GM19438 (cell line): ENCODE measurements at regions not wholly inside any gene's neighbourhood (a gene's known extent, or its start where the extent isn't known, plus 50 kb on each side); places are given as distances from the start of the nearest gene placed in this dataset.
"Not testable (repeated sequence)": the region's sequence is repeated elsewhere in the genome, so short reads cannot be mapped to it uniquely, and the experiment has no call there.

Experiments used
- ATAC-seq: cut with Tn5 transposase; IDR thresholded peaks from one replicate; pipeline ENCODE4 v1.9.1; 2021; ENCODE audit warnings: low read depth; ENCODE audit not compliant: unreplicated experiment

DNA sequence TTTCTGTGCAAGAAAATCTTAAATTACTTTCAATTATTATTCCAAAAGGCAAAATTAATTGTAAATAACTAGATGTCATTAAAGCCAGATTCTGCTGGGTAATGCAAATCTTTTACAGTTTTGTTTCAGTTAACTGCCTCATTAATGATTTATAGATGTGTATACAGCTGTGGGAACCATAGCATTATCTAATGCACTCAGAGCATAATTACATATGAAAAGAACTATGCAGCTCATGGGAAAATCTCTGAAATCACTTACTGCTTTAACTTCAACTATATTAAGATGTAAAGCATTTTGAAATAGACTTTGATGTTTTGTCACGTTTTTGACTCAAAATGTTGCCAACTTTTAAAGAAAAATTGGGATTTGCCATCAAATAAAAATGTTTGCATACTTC is 630.3 kb upstream of the KLHL4 start:
- ATAC-seq: no peak

DNA sequence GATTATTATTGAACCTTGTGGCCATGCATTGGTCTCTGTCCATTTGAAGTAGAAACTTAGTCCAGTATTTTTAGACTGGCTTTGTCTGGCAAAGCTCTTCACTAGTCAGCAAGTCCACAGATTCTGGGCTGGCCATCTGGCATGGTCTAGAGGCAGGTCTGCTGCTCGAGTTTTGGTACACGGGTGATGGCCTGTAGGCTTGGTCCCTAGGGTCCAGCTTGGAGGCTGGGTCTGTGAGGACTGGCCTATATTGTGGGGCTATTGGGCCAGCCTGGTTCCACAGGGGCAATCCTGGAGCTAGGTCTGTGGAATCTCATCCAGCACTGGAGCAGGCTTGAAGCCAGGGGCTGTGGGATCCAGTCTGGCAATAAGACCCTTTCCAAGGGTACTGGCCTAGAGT is 607.6 kb upstream of the KLHL4 start:
- no peak for ATAC-seq

DNA sequence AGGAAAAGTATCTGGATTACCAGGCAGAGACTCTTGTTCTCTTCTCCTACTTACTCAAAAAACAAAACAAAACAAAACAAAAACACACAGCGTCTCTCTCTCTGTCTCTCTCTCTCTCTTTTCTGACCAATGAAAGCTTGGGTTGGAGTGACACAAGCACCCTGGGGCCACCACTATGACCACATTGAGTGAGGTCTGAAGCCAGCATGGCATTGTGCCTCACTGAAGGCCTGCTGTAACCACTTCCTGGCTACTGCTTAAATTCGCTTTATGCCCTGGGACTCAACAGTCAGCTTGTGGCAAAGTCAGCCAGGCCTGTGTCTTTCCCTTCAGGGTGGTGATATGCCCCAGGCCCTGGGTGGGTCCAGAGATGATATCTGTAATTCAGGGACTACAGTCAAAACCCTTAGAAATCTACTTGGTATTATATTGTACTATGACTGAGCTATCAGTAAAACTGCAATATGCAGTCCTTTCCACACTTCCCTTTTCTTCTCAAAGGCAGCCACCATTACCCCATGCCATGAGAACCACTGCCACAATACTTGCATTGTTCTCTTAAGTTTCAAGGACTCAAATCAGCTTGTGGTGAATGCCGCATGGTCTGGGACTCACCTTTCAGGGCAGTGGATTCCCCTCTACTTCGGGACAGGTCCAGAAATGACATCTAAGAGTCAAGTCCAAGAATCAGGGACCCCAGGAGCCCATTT is 606.8 kb upstream of the KLHL4 start:
- ATAC-seq: no peak

DNA sequence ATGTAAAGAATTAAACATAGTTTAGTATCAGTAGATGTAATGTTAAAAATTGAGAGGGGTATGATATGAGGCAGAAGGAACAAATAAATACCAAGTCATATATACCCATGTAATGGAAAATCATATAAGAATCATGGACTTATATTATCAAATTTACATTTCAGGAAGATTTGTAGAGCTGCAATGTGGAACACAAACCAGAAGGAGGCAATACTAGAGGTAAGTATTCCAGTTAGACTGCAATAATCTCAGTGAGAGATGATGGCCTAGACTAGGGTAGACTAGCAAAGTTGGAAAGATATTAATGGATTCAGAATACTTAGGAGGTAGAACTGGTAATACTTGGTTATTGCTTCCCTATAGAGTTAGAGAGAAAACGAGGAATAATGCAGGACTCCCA is 603.0 kb upstream of the KLHL4 start:
- no peak for ATAC-seq

DNA sequence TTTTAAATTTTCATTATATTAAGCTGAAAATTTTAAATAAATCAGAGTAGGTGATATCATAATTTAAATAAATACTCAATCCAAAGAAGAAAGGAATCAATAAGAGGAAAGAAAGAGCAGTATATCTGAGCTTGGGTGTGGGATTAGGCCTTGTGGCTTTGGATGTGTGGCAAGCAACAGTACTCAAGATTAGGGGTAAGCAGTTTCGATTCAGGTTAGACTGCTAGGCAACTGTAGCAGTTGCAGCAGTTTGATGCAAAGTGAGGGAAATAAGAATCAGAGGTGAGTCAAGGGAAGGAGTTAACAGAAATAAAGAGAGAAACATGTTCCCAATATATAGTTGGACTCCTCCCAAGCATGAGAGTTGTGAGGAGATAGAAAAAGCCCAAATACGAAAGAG is 599.6 kb upstream of the KLHL4 start:
- ATAC-seq: no peak

DNA sequence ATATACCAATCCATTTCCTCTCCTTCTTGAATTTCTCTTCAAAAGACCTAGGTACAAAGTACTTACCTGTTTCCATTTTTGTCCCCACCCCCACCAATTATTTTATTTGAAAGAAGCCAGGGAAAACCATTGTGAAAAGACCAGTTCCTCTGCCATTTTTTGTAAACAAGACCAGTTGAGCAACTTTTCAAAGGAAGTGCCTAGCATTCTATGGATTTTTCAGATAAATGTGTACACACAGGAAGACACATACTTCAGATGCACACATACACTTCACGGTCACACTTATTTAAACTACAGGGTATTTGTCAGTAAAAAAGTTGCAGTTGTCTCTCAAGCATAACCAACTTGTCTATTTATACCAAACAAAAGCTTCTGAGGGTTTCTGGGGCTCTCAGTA is 587.2 kb upstream of the KLHL4 start:
- ATAC-seq: no peak

DNA sequence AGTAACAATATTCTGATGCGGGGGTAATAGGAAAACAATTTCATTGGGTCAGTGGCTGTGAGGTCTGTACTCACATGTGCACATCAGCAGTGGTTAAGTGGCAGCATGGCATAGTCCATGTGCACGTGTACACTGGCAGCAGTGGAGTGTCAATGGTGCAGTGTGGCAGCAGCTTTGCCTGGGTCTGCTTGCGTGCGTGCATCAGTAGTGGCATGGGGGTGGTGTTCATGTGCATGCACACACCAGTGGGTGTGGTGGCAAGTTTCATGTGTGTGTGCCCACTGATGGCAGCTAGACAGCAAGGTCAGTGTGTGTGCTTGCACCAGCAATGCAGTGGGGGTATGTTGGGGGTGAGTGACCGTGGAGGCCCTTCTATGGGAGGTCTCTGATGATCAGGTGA is 581.6 kb upstream of the KLHL4 start:
- ATAC-seq: no peak

DNA sequence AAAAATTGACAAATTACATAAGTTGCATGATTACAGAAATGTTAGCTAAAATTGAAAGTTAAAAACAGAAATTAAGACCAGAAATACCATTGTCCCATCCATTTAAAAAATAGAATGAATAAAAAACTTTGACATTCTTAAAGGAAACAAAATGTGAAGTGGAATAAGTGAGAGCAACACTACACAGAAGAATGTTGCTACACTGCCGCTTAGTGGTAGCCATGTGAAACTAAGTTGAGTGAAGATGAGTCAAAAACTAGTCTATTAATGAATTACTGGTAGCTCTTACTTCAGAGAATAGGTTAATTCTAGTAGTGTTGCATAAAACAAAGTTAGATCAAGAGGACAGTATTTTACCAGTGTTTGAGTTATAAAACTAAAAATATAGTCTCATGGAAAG is 571.0 kb upstream of the KLHL4 start:
- ATAC-seq: peak; percentile 90

DNA sequence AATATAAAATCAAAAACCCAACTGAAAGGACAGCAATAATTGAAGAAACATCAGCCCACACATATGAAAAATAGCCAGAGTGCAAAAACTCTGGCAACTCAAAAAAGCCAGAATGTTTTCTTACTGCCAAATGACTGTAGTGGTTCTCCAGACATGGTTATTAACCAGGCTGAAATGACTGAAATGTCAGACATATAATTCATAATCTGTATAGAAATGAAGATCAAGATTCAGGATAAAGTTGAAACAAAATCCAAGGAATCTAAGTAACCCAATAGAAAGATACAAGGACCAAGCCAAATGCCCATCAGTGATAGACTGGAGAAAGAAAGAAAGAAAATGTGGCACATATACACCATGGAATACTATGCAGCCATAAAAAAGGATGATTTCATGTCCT is 553.3 kb upstream of the KLHL4 start:
- ATAC-seq: no peak

DNA sequence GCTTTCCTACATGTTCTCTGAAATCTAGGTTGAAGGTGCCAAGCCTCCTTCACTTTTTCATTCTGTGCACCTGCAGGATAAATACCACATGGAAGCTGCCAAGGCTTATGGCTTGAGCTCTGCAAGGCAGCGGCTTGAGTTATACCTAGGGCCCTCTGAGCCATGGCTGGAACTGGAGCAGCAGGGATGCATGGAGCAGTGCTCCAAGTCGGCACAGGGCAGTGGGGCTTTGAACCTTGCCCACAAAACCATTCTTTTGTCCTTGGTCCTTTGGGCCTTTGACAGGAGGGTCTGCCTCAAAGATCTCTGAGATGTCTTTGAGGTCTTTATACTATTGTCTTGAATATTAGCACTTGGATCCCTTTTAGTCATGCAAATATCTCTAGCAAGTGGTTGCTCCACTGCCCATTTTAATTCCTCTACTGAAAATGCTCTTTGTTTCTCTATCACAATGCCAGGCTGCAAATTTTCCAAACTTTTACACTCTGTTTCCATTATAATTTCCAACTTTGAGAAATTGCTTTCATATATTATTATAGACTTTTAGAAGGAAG is 536.2 kb upstream of the KLHL4 start:
- ATAC-seq: no peak

DNA sequence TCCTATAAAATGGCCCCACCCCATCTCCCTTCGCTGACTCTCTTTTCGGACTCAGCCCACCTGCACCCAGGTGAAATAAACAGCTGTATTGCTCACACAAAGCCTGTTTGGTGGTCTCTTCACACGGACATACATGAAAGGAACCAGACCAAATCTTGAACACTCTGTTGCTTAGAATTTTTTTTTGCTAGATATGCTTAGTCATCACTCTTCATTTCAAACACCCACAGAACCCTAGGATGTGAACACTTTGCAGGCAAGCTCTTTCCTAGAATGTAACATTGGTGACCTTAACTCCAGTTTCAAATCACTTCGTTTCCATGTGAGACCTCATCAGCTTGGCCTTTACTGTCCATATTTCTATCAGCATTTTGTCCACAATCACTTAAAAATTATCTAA is 530.3 kb upstream of the KLHL4 start:
- ATAC-seq: not testable (repeated sequence)

DNA sequence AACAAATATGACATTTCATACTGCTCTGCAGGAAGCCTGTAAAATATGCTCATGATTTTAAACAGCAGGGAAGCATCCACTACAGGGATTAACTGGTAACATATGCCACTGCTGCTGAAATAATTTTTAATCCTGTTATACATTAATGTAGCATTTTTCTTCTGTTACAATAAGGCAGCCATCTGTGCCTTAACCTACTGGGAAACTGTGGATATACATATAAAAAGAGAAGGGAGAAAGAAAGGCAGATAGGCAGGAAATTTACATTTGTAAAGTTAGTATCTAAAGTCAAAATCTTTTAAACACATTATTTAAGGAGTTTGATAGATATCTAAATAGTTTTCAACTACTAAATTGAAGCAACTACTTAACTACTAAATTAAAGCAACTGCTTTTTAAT is 514.6 kb upstream of the KLHL4 start:
- no peak for ATAC-seq

DNA sequence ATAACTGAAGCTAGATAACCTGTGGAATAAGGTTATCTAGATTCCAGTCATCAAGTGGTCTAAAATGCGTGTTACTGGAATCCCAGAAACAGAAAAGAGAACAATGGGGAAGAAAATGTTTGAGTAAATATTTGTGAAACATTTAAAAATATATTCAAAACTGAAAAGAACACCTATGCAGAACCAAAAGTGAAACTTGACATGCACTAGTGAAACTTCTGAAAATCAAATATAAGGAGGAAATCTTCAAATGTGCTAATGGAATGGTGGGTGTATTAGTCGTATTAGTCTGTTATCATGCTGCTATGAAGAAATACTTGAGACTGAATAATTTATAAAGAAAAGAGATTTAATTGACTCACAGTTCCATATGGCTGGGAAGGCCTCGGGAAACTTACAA is 512.4 kb upstream of the KLHL4 start:
- ATAC-seq: no peak

DNA sequence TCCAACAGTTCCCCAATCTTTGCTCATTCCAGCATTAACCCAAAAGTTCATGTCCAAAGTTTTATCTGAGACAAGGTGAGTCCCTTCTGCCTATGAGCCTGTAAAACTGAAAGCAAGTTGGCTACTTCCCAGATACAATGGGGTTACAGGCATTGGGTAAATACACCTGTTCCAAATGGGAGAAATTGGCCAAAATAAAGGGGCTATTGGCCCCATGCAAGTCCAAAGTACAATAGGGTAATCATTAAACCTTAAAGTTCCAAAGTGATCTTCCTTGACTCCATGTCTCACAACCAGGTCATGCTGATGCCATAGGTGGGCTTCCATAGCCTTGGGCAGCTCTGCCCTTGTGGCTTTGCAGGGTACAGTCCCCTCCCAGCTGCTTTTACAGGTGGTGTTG is 511.7 kb upstream of the KLHL4 start:
- ATAC-seq: no peak

DNA sequence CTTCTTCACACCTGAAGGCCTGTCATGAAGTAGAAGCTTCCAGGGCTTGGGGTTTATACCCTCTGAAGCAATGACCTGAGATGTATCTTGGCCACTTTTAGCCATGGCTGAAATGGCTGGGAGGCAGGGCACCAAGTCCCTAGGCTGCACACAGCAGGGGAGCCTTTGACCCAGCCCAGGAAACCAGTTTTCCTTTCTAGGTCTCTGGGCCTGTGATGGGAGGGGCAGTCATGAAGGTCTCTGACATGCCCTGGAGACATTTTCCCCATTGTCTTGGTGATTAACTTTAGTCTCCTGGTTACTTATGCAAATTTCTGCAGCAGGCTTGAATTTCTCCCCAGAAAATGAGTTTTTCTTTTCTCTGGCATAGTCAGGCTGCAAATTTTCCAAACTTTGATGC is 511.0 kb upstream of the KLHL4 start:
- ATAC-seq: no peak

DNA sequence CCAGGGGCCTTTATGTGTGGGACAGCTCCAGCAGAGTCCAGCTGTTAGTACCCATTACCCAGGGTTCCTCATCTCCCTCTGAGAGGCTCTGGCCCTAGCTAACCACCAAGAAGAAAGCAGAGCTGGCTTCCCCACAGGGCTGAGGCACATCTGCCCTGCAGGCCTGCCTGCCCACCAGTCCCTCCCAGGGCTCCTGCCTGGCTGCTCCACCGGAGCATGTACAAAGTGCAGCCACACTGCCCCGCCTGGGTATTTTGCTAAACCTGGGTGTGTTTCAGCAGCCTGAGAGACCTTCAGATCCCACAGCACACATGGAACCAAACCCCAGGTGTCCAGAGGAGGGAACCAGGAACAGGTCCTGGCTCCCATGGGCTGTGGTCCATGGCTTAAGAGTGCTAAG is 500.4 kb upstream of the KLHL4 start:
- no peak for ATAC-seq

DNA sequence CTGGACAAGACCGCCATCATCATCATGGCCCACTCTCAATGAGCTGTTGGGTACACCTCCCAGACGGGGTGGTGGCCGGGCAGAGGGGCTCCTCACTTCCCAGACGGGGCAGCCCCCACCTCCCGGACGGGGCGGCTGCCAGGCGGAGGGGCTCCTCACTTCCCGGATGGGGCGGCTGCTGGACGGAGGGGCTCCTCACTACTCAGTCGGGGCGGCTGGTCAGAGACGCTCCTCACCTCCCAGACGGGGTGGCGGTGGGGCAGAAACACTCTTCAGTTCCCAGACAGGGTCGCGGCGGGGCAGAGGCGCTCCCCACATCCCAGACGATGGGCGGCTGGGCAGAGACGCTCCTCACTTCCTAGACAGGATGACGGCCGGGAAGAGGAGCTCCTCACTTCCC is 484.5 kb upstream of the KLHL4 start:
- ATAC-seq: not testable (repeated sequence)

DNA sequence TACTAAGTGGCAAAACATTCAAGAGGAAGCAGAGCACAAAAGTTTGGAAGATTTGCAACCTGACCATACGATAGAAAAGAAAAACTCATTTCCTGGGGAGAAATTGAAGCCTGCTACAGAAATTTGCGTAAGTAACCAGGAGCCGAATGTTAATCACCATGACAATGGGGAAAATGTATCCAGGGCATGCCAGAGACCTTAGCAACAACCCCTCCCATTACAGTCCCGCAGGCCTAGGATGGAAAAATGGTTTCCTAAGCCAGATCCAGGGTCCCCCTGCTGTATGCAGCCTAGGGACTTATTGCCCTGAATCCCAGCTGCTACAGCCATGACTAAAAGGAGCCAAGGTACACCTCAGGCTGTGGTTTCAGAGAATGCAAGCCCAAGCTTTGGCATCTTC is 472.2 kb upstream of the KLHL4 start:
- no peak for ATAC-seq

DNA sequence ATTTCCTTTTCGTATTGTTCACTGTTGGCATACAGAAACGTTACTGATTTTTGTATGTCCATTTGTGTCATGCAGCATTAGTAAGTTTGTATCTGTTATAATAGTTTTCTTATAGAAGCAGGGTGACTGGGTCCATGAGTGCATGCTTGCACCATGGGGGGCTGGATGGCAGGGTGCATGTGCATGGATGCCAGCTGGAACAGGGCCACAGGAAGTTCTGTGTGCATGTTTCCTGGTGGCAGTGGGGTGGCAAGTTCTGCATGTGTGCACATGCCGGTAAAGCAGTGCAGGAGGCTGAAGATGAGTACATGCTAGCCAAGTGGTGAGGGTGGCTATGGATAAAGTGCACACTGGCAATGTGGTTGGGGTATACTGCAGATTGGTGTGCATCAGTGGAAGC is 468.0 kb upstream of the KLHL4 start:
- ATAC-seq: no peak

DNA sequence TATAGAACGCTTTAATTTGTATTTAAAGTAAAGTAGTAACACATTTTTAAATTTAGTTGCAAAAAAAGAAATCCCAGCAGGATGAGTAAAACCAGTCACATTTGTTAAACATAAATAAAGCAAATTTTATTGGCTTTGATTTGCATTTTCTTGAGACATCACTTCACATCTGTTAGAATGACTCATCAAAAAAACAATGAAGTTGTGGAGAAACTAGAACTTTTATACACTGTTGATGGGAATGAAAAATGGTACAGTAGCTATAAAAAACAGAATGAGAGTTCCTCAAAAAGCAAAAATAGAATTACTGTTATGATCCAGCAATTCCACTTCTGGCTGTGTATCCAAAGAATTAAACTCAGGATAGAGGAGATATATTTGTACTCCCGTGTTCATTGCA is 454.0 kb upstream of the KLHL4 start:
- ATAC-seq: no peak

DNA sequence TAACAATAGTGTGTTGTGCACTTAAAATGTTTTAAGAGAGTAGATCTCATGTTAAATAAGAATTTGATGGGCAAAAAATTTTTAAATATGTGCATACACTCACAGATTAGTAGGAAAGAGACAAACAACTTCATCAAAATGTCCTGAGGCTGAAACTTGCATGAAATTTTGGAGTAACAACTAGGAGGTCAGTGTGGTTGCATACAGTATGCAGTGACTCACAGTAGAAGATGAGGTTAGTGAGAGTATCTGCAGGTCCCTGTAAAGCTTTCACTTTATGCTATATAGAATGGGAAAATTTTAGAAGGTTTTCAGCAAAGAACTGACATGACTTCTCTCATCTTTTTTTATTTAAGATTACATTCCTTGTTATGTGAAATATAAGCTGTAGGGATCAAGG is 453.1 kb upstream of the KLHL4 start:
- ATAC-seq: no peak

DNA sequence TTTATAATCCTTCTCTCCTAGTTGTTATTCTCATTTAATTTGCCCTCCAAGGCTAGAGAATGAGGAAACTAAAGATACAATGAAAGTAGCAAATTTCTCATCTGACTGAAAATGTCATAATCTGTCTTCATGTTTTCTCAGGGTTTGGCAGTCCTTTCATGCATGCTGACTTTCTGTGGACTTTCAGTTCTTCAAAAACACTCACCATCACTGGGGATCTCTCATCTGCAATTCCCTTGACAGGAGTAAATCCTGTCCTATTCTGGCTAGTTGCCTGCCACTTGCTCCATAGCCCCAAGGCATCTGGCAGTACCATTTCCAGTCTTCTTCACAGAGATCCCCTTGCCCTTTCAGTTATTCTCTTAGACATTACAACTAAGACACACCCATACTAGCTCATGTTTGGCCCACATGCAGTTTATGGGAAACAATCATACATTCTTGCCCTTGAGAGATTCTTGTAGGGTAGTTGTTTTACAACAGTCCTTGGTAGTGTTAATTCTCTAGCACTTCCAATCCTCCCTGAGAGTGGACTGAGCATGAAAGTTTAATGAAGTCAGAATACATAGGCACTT is 449.7 kb upstream of the KLHL4 start:
- no peak for ATAC-seq

DNA sequence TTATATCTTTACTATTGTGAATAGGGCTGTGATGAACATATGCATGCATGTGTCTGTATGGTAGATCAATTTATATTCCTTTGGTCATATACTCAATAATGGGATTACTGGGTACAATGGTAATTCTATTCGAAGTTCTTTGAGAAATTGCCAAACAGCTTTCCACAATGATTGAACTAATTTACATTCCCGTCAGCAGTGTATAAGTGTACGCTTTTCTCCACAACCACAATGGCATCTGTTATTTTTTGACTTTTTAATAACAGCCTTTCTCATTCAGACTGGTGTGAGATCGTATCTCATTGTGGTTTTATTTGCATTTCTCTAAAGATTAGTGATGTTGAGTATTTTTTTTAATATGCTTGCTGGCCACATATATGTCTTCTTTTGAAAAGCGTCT is 439.4 kb upstream of the KLHL4 start:
- ATAC-seq: no peak
